MM.1S (cell line): ENCODE measurements at regions not wholly inside any gene's neighbourhood (a gene's known extent, or its start where the extent isn't known, plus 50 kb on each side); places are given as distances from the start of the nearest gene placed in this dataset.

Experiments
- DNase-seq: peaks from one replicate; pipeline ENCODE4 v3.0.0-alpha.2; 2015
- H2AFZ ChIP-seq: fragments of 300-600 bp; sonication (generic); 2 replicates; pipeline ENCODE4 v1.6.0; 2016; ENCODE audit warnings: antibody characterized with exemption, low read length
- H3F3A ChIP-seq: fragments of 300-600 bp; sonication (generic); 2 replicates; pipeline ENCODE4 v1.6.1; 2016; ENCODE audit warnings: mild to moderate bottlenecking, antibody characterized with exemption, low read length, moderate library complexity, mixed read lengths; ENCODE audit not compliant: insufficient read depth
- H3K27ac ChIP-seq: fragments of 300-600 bp; sonication (generic); 2 replicates; pipeline ENCODE4 v1.5.1; 2016; ENCODE audit warnings: mild to moderate bottlenecking, low read length
- H3K27me3 ChIP-seq: fragments of 300-600 bp; sonication (generic); replicated peaks from 2 replicates; pipeline ENCODE4 v1.6.0; 2016; ENCODE audit warnings: low read length; ENCODE audit not compliant: insufficient read depth
- H3K36me3 ChIP-seq: fragments of 300-600 bp; sonication (generic); replicated peaks from 2 replicates; pipeline ENCODE4 v1.6.1; 2016; ENCODE audit warnings: mild to moderate bottlenecking, low read length, mixed read lengths; ENCODE audit not compliant: insufficient read depth
- H3K4me1 ChIP-seq: fragments of 300-600 bp; sonication (generic); 2 replicates; pipeline ENCODE4 v1.6.1; 2016; ENCODE audit warnings: low read length, mixed read lengths
- H3K4me2 ChIP-seq: fragments of 300-600 bp; sonication (generic); 2 replicates; pipeline ENCODE4 v1.6.0; 2016; ENCODE audit warnings: low read depth, low read length
- H3K4me3 ChIP-seq: fragments of 300-600 bp; sonication (generic); 2 replicates; pipeline ENCODE4 v1.5.1; 2016; ENCODE audit warnings: low read length, mixed read lengths
- H3K79me2 ChIP-seq: fragments of 300-600 bp; sonication (generic); 2 replicates; pipeline ENCODE4 v1.6.1; 2016; ENCODE audit warnings: mixed run types, low read length, mixed read lengths
- H3K9ac ChIP-seq: fragments of 300-600 bp; sonication (generic); 2 replicates; pipeline ENCODE4 v1.6.1; 2016; ENCODE audit warnings: low read length, mixed read lengths
- H3K9me2 ChIP-seq: fragments of 300-600 bp; sonication (generic); replicated peaks from 2 replicates; pipeline ENCODE4 v1.6.1; 2016; ENCODE audit warnings: mild to moderate bottlenecking, low read length, mixed read lengths; ENCODE audit not compliant: insufficient read depth
- H3K9me3 ChIP-seq: fragments of 300-600 bp; sonication (generic); replicated peaks from 2 replicates; pipeline ENCODE4 v1.6.1; 2016; ENCODE audit warnings: mild to moderate bottlenecking, low read length, mixed read lengths; ENCODE audit not compliant: insufficient read depth
- H4K20me1 ChIP-seq: fragments of 300-600 bp; sonication (generic); 2 replicates; pipeline ENCODE4 v1.6.1; 2016; ENCODE audit warnings: mild to moderate bottlenecking, low read length, moderate library complexity, mixed read lengths; ENCODE audit not compliant: insufficient read depth
- CTCF ChIP-seq: fragments of 300-600 bp; sonication (generic); IDR thresholded peaks from 2 replicates; pipeline ENCODE4 v1.5.1; 2016; ENCODE audit warnings: antibody characterized with exemption, low read length, mixed read lengths
- EZH2 ChIP-seq: fragments of 300-600 bp; sonication (generic); optimal IDR thresholded peaks from 2 replicates; pipeline ENCODE3; 2017; ENCODE audit warnings: low read depth, mild to moderate bottlenecking, antibody characterized with exemption, low read length, mixed read lengths
- EZH2phosphoT487 ChIP-seq: fragments of 300-600 bp; sonication (generic); IDR thresholded peaks from 2 replicates; pipeline ENCODE4 v1.6.1; 2018; ENCODE audit warnings: antibody characterized with exemption, low read length

DNA sequence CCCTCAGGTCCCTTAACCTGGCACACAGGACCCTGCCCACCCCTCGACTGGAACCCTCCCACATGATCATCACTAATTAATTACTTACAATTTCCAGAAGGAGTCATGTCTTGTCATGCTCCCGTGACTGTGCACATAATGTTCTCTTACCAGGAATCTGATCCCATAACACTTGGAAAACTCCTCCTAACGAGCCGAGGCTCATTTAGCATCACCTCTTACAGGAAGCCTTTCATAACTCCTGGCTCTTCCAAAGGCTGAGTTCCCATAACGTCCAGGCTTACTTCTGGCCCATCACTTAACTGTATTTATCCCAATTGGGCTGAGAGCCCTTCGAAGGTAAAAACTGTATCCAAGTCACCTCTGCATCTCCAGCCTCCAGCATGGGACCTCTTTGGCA is 147.9 kb upstream of the JUN start:
- no peak for DNase-seq
- Histone ChIP-seq H3F3A (peaks cover 2% of the 10 kb centered on the region; the same call in 1 of the 2 replicates), H2AFZ (no peak overlapping the region), H3K9ac (no peak overlapping the region), H3K4me1 (peaks cover 10% of the 10 kb centered on the region), H3K79me2 (no peaks in the 10 kb centered on the region), H3K9me2 (no peaks in the 10 kb centered on the region), H3K9me3 (no peaks in the 10 kb centered on the region), H4K20me1 (no peaks in the 10 kb centered on the region), H3K4me3 (no peak overlapping the region), H3K36me3 (no peaks in the 10 kb centered on the region), H3K4me2 (no peak overlapping the region), H3K27me3 (no peaks in the 10 kb centered on the region), H3K27ac (no peak overlapping the region)
- TF ChIP-seq EZH2phosphoT487 (no peak), EZH2 (no peak), CTCF (no peak)

DNA sequence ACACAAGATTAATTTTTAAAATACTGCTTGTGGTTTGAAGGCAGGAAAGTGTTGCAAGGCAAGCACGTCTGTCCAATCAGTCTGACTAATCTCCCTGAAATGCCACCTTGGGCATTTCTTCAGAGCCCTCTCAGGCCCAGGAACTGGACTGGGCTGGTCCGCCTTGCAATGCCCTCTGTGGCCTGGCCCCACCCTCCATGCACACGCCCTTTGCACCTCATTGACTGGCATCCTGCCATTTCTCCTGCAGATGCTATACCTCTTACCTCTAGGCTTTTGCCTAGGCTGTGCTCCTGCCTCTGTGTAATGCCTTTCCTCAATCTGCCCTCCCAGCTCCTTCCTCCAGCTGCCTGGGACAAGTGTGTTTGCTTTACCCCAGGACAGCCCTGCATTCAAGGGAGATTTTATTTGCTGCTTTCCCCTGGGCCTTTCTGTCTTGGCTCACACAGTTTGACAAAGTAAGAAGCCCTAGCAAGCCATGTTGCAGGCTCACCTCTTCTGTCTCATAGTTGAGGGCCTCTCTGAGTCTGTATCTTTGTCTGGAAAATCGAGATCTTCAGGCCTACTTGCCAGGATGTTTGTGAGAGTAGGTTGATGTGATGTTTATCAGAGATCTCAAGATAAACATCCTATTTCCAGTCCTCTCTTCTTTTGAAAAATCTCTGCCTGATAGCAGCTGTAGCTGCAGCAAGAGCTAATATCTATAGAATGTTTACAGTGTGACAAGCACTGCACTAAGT is 149.2 kb upstream of the JUN start:
- no peak for DNase-seq
- Histone ChIP-seq H3K36me3 (no peaks in the 10 kb centered on the region), H2AFZ (no peak overlapping the region), H3K4me2 (no peak overlapping the region), H3K4me1 (no peaks in the 10 kb centered on the region), H3K4me3 (no peak overlapping the region), H3K27ac (no peak overlapping the region), H3K9me2 (no peaks in the 10 kb centered on the region), H3K9me3 (no peaks in the 10 kb centered on the region), H3K9ac (no peak overlapping the region), H3K27me3 (no peaks in the 10 kb centered on the region), H4K20me1 (no peaks in the 10 kb centered on the region), H3F3A (no peaks in the 10 kb centered on the region), H3K79me2 (no peaks in the 10 kb centered on the region)
- TF ChIP-seq EZH2phosphoT487 (no peak), CTCF (no peak), EZH2 (no peak)

- no peaks in the 10 kb centered on the region for H3K79me2 ChIP-seq
- no peak overlapping the region for H3K27ac ChIP-seq
- no peaks in the 10 kb centered on the region for H3K36me3 ChIP-seq
- no peaks in the 10 kb centered on the region for H3K9me3 ChIP-seq
- no peak overlapping the region for H3K9ac ChIP-seq
- no peak overlapping the region for H3K4me3 ChIP-seq
- H3K27me3 ChIP-seq = no peaks in the 10 kb centered on the region
- no peak for DNase-seq
- no peaks in the 10 kb centered on the region for H3K9me2 ChIP-seq
- TF ChIP-seq CTCF (no peak), EZH2 (no peak)
- H2AFZ ChIP-seq = no peak overlapping the region
- H3F3A ChIP-seq = no peaks in the 10 kb centered on the region
- no peaks in the 10 kb centered on the region for H3K4me1 ChIP-seq
- H4K20me1 ChIP-seq = no peaks in the 10 kb centered on the region
- no peak overlapping the region for H3K4me2 ChIP-seq
These were observed 149.7 kb upstream of the JUN start for GRCh38 chr1:58933599-58933926.
